Activated CD8-positive, alpha-beta T cell treated with anti-CD3 and anti-CD28 coated beads for 36 hours (primary cell): ENCODE measurements at regions not wholly inside any gene's neighbourhood (a gene's known extent, or its start where the extent isn't known, plus 50 kb on each side); places are given as distances from the start of the nearest gene placed in this dataset.

ENCODE experiments used
- ATAC-seq: fragments of 200-7000 bp; cut with Tn5 transposase; one replicate; pipeline ENCODE4 v1.10.0; 2021; ENCODE audit warnings: mild to moderate bottlenecking, moderate library complexity
- CTCF ChIA-PET: fragments of 350-600 bp; sonication (Branson Sonifier 250); formaldehyde crosslinking; loops from one replicate; lab custom pipeline; 2021; ENCODE audit warnings: antibody characterized with exemption; lab: Charles Lee
- POLR2A ChIA-PET: fragments of 350-600 bp; sonication (Branson Sonifier 250); formaldehyde crosslinking; loops from one replicate; lab custom pipeline; 2021; ENCODE audit warnings: antibody characterized with exemption; lab: Charles Lee
- DNase-seq: peaks from one replicate; pipeline ENCODE4 v3.0.0-alpha.2; 2020
- H3K27ac Mint-ChIP-seq: one replicate; pipeline ENCODE4 v1.8.0; 2021; ENCODE audit warnings: mild to moderate bottlenecking, mixed read lengths
- H3K27me3 Mint-ChIP-seq: one replicate; pipeline ENCODE4 v1.8.0; 2021; ENCODE audit warnings: mixed read lengths
- H3K36me3 Mint-ChIP-seq: one replicate; pipeline ENCODE4 v1.8.0; 2021; ENCODE audit warnings: low read depth, mixed read lengths
- H3K4me1 Mint-ChIP-seq: one replicate; pipeline ENCODE4 v1.8.0; 2021; ENCODE audit warnings: low read depth, mixed read lengths
- H3K4me3 Mint-ChIP-seq: one replicate; pipeline ENCODE4 v1.8.0; 2021; ENCODE audit warnings: mild to moderate bottlenecking, moderate library complexity, mixed read lengths
- H3K9me3 Mint-ChIP-seq: one replicate; pipeline ENCODE4 v1.8.0; 2021; ENCODE audit warnings: mixed read lengths
- intact Hi-C: fragments of 100-400 bp; cut with micrococcal nuclease; formaldehyde crosslinking; loops from one replicate; pipeline ENCODE4 v1.10.0; 2022
- TF ChIP-seq, protein P1 (sequence below): fragments of 200-600 bp; IDR thresholded peaks from one replicate; pipeline ENCODE4 v1.8.0; 2022; ENCODE audit warnings: antibody characterized with exemption, mild to moderate bottlenecking

GRCh38 chr1:29565490-29565889 lies 329.2 kb downstream of the PTPRU start:
- peaks cover 2% of the 10 kb centered on the region for H3K36me3 Mint-ChIP-seq
- TF ChIP-seq, protein P1, sequence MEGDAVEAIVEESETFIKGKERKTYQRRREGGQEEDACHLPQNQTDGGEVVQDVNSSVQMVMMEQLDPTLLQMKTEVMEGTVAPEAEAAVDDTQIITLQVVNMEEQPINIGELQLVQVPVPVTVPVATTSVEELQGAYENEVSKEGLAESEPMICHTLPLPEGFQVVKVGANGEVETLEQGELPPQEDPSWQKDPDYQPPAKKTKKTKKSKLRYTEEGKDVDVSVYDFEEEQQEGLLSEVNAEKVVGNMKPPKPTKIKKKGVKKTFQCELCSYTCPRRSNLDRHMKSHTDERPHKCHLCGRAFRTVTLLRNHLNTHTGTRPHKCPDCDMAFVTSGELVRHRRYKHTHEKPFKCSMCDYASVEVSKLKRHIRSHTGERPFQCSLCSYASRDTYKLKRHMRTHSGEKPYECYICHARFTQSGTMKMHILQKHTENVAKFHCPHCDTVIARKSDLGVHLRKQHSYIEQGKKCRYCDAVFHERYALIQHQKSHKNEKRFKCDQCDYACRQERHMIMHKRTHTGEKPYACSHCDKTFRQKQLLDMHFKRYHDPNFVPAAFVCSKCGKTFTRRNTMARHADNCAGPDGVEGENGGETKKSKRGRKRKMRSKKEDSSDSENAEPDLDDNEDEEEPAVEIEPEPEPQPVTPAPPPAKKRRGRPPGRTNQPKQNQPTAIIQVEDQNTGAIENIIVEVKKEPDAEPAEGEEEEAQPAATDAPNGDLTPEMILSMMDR: no peak
- no peak overlapping the region for H3K27ac Mint-ChIP-seq
- CTCF ChIA-PET: no interaction called here
- no peaks in the 10 kb centered on the region for H3K4me1 Mint-ChIP-seq
- no peak overlapping the region for H3K4me3 Mint-ChIP-seq
- no peaks in the 10 kb centered on the region for H3K27me3 Mint-ChIP-seq
- intact Hi-C loops: no loop called here
- no peak for ATAC-seq
- peaks cover 38% of the 10 kb centered on the region for H3K9me3 Mint-ChIP-seq
- POLR2A ChIA-PET: no interaction called here
- DNase-seq: no peak

- Mint-ChIP-seq H3K4me3 (no peak overlapping the region), H3K9me3 (peaks cover 38% of the 10 kb centered on the region), H3K4me1 (no peaks in the 10 kb centered on the region), H3K27ac (no peak overlapping the region), H3K36me3 (peaks cover 2% of the 10 kb centered on the region), H3K27me3 (no peaks in the 10 kb centered on the region)
- TF ChIP-seq, protein P1: no peak
- intact Hi-C loops: no loop called here
- DNase-seq (no peak), ATAC-seq (no peak)
- ChIA-PET POLR2A (interaction anchor here (0.6 kb wide), 1 partner anchor 335 kb away, joined by 3 read pairs; no protein-coding TSS in a partner anchor), CTCF (no interaction called here)
Measured at GRCh38 chr1:29563571-29563970, 327.2 kb downstream of the PTPRU start.

- CTCF ChIA-PET: no interaction called here
- no peak for DNase-seq
- TF ChIP-seq, protein P1: no peak
- no peak for ATAC-seq
- peaks cover 2% of the 10 kb centered on the region for H3K36me3 Mint-ChIP-seq
- H3K9me3 Mint-ChIP-seq: peaks cover 35% of the 10 kb centered on the region
- H3K4me1 Mint-ChIP-seq: no peaks in the 10 kb centered on the region
- H3K4me3 Mint-ChIP-seq: no peak overlapping the region
- POLR2A ChIA-PET: interaction anchor here (0.6 kb wide), 1 partner anchor 336 kb away, joined by 3 read pairs; no protein-coding TSS in a partner anchor
- H3K27me3 Mint-ChIP-seq: no peaks in the 10 kb centered on the region
- no peak overlapping the region for H3K27ac Mint-ChIP-seq
- intact Hi-C loops: no loop called here
Measured at GRCh38 chr1:29563092-29563491, 326.8 kb downstream of the PTPRU start.

DNA sequence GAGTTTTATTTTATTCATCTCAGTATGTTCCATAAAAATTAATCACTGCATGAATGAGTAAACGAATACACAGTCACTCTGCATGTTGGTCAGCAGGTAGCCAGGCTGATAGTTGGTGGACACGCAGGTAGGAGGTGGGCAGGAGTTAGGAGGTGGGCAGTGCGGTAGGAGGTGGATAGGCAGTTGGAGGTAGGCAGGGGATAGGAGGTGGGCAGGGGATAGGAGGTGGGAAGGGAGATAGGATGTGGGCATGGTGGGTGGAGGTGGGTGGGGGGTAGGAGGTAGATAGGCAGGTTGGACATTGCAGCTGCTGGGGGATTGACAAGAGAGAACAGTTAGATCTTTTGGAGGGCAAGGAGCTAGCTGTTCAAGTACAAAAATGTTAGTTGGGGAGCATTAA lies 322.7 kb downstream of the PTPRU start:
- Mint-ChIP-seq H3K36me3 (peaks cover 2% of the 10 kb centered on the region), H3K27ac (no peak overlapping the region), H3K27me3 (no peaks in the 10 kb centered on the region), H3K4me1 (peaks cover 3% of the 10 kb centered on the region), H3K4me3 (no peak overlapping the region), H3K9me3 (peaks cover 15% of the 10 kb centered on the region)
- ATAC-seq: no peak
- intact Hi-C loops: no loop called here
- ChIA-PET CTCF (no interaction called here), POLR2A (no interaction called here)
- no peak for DNase-seq
- TF ChIP-seq, protein P1: no peak

DNA sequence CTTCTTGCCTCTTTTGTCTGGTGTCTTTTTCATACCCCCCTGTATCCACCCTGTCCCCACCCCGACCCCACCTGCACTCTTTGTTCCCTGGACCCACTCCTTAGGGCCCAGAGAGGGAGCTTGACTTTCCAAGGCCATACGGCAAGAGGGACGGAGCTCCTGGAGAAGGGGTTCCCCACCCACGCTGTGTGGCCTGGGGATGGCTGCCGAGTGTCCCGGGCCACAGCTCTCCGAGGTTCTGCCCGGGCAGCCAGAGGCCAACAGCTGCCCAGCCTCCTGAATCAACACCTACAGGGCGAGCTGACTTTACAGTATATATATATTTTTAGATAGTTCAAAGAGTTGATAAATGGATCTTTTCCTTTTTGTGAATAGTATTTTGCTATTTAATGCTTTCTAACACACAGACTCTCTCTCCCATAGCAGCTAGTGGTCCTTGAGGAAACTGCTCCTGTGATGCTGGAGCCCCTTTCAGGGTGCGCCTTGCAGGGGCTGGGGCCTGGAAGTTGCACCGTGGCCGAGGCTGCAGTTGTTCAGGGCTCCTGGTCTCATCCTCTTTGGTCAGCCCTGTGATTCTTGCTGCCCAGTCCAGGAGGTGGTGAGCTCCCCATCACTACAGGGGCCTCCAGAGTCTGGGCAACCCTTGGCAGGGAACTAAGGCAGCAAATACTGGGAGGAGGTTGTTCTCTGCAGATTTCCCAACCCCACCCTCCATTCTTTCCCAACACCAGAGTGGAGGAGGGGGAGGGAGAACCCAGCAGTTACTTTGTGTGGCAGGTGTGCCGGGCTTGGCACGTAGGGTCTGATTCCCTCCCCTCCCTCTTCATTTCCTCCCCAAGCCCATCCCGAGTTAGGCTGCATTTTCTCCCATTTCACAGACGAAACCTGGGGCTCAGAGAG lies 321.6 kb downstream of the PTPRU start:
- no peak for ATAC-seq
- ChIA-PET POLR2A (no interaction called here), CTCF (no interaction called here)
- H3K27me3 Mint-ChIP-seq: no peaks in the 10 kb centered on the region
- TF ChIP-seq, protein P1: no peak
- DNase-seq: no peak
- H3K27ac Mint-ChIP-seq: no peak overlapping the region
- intact Hi-C loops: no loop called here
- H3K4me3 Mint-ChIP-seq: no peak overlapping the region
- H3K9me3 Mint-ChIP-seq: peaks cover 7% of the 10 kb centered on the region
- H3K36me3 Mint-ChIP-seq: peaks cover 2% of the 10 kb centered on the region
- peaks cover 3% of the 10 kb centered on the region for H3K4me1 Mint-ChIP-seq
